ENCODE measurements at regions not wholly inside any gene's neighbourhood (a gene's known extent, or its start where the extent isn't known, plus 50 kb on each side); places are given as distances from the start of the nearest gene placed in this dataset.

- DNase-seq (ENCODE audit: extremely low spot score in 2 of 2) = no peak
- intact Hi-C loops (cut with DNase I) = no loop called here
- Histone ChIP-seq H3K9me3 (no peaks in the 10 kb centered on the region), H3K27me3 (no peaks in the 10 kb centered on the region), H3K4me1 (no peaks in the 10 kb centered on the region), H3K36me3 (no peaks in the 10 kb centered on the region), H3K27ac (no peak overlapping the region), H3K4me3 (no peak overlapping the region)
- TF ChIP-seq POLR2AphosphoS5 (IDR thresholded peaks at IDR 0.05; ENCODE audit: insufficient read depth in 1 of 2, low read depth in 1 of 2) (no peak), POLR2A (IDR thresholded peaks at IDR 0.05) (no peak), CTCF (IDR thresholded peaks at IDR 0.05) (no peak)
Observed at GRCh38 chr3:182050932-182051331, 339.2 kb downstream of the SOX2 start.

GRCh38 chr3:182052332-182052731 lies 340.6 kb downstream of the SOX2 start:
- Histone ChIP-seq H3K27ac (no peak overlapping the region), H3K4me1 (no peaks in the 10 kb centered on the region), H3K27me3 (no peaks in the 10 kb centered on the region), H3K36me3 (no peaks in the 10 kb centered on the region), H3K4me3 (no peak overlapping the region), H3K9me3 (no peaks in the 10 kb centered on the region)
- DNase-seq (ENCODE audit: extremely low spot score in 2 of 2) = no peak
- intact Hi-C loops (cut with DNase I) = no loop called here
- TF ChIP-seq POLR2A (IDR thresholded peaks at IDR 0.05) (no peak), POLR2AphosphoS5 (IDR thresholded peaks at IDR 0.05; ENCODE audit: insufficient read depth in 1 of 2, low read depth in 1 of 2) (peak in 1 of 2 donors; percentile 60), CTCF (IDR thresholded peaks at IDR 0.05) (no peak)

- Histone ChIP-seq H3K4me3 (no peak overlapping the region), H3K9me3 (no peaks in the 10 kb centered on the region), H3K4me1 (no peaks in the 10 kb centered on the region), H3K27me3 (no peaks in the 10 kb centered on the region), H3K36me3 (no peaks in the 10 kb centered on the region), H3K27ac (no peak overlapping the region)
- no peak for DNase-seq (ENCODE audit: extremely low spot score in 2 of 2)
- intact Hi-C loops (cut with DNase I) = no loop called here
- TF ChIP-seq POLR2AphosphoS5 (IDR thresholded peaks at IDR 0.05; ENCODE audit: insufficient read depth in 1 of 2, low read depth in 1 of 2) = no peak
- TF ChIP-seq POLR2A (IDR thresholded peaks at IDR 0.05) = no peak
- no peak for TF ChIP-seq CTCF (IDR thresholded peaks at IDR 0.05)
Observed at GRCh38 chr3:182052757-182053156, 341.0 kb downstream of the SOX2 start.

GRCh38 chr3:182058488-182058887 lies 346.8 kb downstream of the SOX2 start:
- intact Hi-C loops (cut with DNase I) = no loop called here
- Histone ChIP-seq H3K27me3 (no peaks in the 10 kb centered on the region), H3K27ac (no peak overlapping the region), H3K9me3 (no peaks in the 10 kb centered on the region), H3K36me3 (no peaks in the 10 kb centered on the region), H3K4me3 (no peak overlapping the region), H3K4me1 (no peaks in the 10 kb centered on the region)
- TF ChIP-seq POLR2AphosphoS5 (IDR thresholded peaks at IDR 0.05; ENCODE audit: insufficient read depth in 1 of 2, low read depth in 1 of 2) = peak in 1 of 2 donors; percentile 14
- TF ChIP-seq CTCF (IDR thresholded peaks at IDR 0.05) = no peak
- no peak for DNase-seq (ENCODE audit: extremely low spot score in 2 of 2)

GRCh38 chr3:182063742-182064141 lies 352.0 kb downstream of the SOX2 start:
- no peak overlapping the region for H3K27ac ChIP-seq
- DNase-seq (ENCODE audit: extremely low spot score in 2 of 2) = no peak
- H3K9me3 ChIP-seq = no peaks in the 10 kb centered on the region
- H3K4me3 ChIP-seq = no peak overlapping the region
- no peak for TF ChIP-seq POLR2AphosphoS5 (IDR thresholded peaks at IDR 0.05; ENCODE audit: insufficient read depth in 1 of 2, low read depth in 1 of 2)
- TF ChIP-seq POLR2A (IDR thresholded peaks at IDR 0.05) = no peak
- no peak for TF ChIP-seq CTCF (IDR thresholded peaks at IDR 0.05)
- H3K4me1 ChIP-seq = no peaks in the 10 kb centered on the region
- intact Hi-C loops (cut with DNase I) = no loop called here
- H3K27me3 ChIP-seq = no peaks in the 10 kb centered on the region
- H3K36me3 ChIP-seq = no peaks in the 10 kb centered on the region

All from vagina (tissue), 2 donors.